MG63 (cell line): ENCODE measurements at regions not wholly inside any gene's neighbourhood (a gene's known extent, or its start where the extent isn't known, plus 50 kb on each side); places are given as distances from the start of the nearest gene placed in this dataset.

Experiments used
- DNase-seq: peaks from one replicate; pipeline ENCODE4 v3.0.0-alpha.2; 2020
- H3K27me3 ChIP-seq: fragments of 250-450 bp; sonication (Bioruptor Pico); 2 replicates; pipeline ENCODE4 v1.5.1; 2020; ENCODE audit warnings: mild to moderate bottlenecking, moderate library complexity
- H3K36me3 ChIP-seq: fragments of 250-450 bp; sonication (Bioruptor Pico); 2 replicates; pipeline ENCODE4 v1.5.1; 2020; ENCODE audit warnings: mild to moderate bottlenecking, moderate library complexity
- H3K4me3 ChIP-seq: fragments of 250-450 bp; sonication (Bioruptor Pico); 2 replicates; pipeline ENCODE4 v1.5.1; 2020; ENCODE audit warnings: mild to moderate bottlenecking, moderate library complexity
- H3K9me3 ChIP-seq: fragments of 250-450 bp; sonication (Bioruptor Pico); 2 replicates; pipeline ENCODE4 v1.5.1; 2020; ENCODE audit warnings: mild to moderate bottlenecking, moderate library complexity

DNA sequence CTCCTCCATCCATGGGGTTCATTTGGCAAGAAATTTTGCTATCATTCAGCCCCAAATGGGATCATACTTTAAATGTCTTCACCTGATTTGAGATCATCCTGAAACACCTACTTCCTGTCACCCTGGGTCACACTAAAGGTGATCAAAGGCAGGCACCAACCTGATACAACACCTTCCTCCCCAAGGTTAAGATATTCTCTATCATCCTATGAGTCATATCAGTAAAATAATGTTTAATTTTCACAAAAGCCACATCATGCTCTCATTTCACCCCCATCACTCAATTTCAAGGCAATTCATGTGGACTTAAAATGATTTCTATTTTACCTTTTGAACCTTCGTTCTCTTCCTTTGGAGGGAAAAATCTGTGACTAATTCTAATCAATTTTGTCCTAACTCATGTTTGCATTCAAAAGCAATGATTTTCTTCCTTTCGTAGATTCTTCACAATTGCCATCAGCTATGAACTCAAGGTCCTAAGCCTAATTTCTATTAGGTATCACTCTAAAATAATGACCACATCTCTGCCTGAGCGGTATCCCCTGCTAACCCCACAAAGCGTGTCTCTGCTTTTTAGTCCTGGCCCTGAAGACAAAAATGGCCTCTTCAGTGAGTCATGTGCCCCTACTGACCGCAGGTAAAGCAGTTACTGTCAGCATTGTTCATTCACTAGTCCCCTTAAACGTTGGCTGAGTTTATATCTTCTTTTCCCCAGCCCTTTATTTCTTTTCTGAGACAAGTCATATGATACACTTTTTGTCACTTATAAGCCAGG is 139.0 kb downstream of the SPRY2 start:
- Histone ChIP-seq H3K4me3 (no peak overlapping the region), H3K36me3 (no peaks in the 10 kb centered on the region), H3K27me3 (no peaks in the 10 kb centered on the region), H3K9me3 (no peaks in the 10 kb centered on the region)
- no peak for DNase-seq

- no peak for DNase-seq
- no peaks in the 10 kb centered on the region for H3K27me3 ChIP-seq
- H3K9me3 ChIP-seq = no peaks in the 10 kb centered on the region
- H3K36me3 ChIP-seq = no peaks in the 10 kb centered on the region
- no peak overlapping the region for H3K4me3 ChIP-seq
Observed at GRCh38 chr13:80199585-80200292, 141.2 kb downstream of the SPRY2 start.

- H3K4me3 ChIP-seq = no peak overlapping the region
- no peaks in the 10 kb centered on the region for H3K36me3 ChIP-seq
- H3K9me3 ChIP-seq = no peaks in the 10 kb centered on the region
- H3K27me3 ChIP-seq = no peaks in the 10 kb centered on the region
- DNase-seq = no peak
Observed at GRCh38 chr13:80199067-80199466, 141.9 kb downstream of the SPRY2 start.

- H3K36me3 ChIP-seq = no peaks in the 10 kb centered on the region
- no peak for DNase-seq
- no peaks in the 10 kb centered on the region for H3K27me3 ChIP-seq
- H3K4me3 ChIP-seq = no peak overlapping the region
- no peaks in the 10 kb centered on the region for H3K9me3 ChIP-seq
Observed at GRCh38 chr13:80196756-80197155, 144.2 kb downstream of the SPRY2 start.

DNA sequence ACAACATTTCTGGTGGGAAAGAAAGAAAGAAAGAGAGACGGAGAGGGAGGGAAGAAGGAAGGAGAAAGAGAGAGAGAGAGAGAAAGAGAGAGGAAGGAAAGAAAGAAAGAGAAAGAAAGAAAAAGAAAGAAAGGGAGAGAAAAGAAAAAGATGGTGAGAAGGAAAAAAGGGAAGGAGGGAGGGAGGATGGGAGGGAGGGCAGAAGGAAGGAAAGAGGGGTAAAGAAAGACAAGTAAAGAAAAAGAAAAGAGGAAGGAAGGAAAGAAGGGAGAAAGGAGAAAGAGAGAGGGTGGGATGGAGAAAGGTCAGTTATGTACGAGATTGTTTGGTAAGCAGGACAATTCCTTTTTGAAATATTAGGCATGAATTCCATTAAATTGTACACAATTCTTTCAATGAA is 145.3 kb downstream of the SPRY2 start:
- no peaks in the 10 kb centered on the region for H3K9me3 ChIP-seq
- no peaks in the 10 kb centered on the region for H3K36me3 ChIP-seq
- DNase-seq = no peak
- no peaks in the 10 kb centered on the region for H3K27me3 ChIP-seq
- no peak overlapping the region for H3K4me3 ChIP-seq

GRCh38 chr13:80189889-80190597 is 150.9 kb downstream of the SPRY2 start:
- no peak for DNase-seq

GRCh38 chr13:80180740-80181355 is 160.1 kb downstream of the SPRY2 start:
- H3K9me3 ChIP-seq = no peaks in the 10 kb centered on the region
- DNase-seq = no peak
- H3K36me3 ChIP-seq = no peaks in the 10 kb centered on the region
- no peak overlapping the region for H3K4me3 ChIP-seq
- H3K27me3 ChIP-seq = no peaks in the 10 kb centered on the region

More at GRCh38 chr13:80189889-80190597, 150.9 kb downstream of the SPRY2 start:
- Histone ChIP-seq H3K27me3 (no peaks in the 10 kb centered on the region), H3K36me3 (no peaks in the 10 kb centered on the region), H3K4me3 (no peak overlapping the region), H3K9me3 (no peaks in the 10 kb centered on the region)

DNA sequence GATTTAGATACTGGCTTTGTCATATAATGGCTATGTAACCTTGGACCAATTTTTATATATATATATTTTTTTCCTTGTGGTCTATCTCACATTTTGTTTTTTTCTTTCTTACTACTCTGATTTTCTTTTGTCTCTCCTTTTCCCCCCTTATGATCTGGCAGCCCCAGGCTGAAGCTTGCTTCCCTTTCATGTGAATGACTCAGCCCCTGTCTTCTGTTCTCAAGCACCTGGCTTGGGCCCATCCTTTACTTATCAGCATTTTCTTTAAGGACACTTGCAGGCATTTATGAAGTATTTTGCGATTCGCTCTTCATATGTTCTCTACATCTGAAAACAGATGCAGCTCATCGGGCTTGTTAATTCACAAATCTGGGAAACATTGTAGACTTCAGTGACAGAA is 163.6 kb downstream of the SPRY2 start:
- no peak for DNase-seq
- Histone ChIP-seq H3K27me3 (no peaks in the 10 kb centered on the region), H3K9me3 (no peaks in the 10 kb centered on the region), H3K36me3 (no peaks in the 10 kb centered on the region), H3K4me3 (no peak overlapping the region)

DNA sequence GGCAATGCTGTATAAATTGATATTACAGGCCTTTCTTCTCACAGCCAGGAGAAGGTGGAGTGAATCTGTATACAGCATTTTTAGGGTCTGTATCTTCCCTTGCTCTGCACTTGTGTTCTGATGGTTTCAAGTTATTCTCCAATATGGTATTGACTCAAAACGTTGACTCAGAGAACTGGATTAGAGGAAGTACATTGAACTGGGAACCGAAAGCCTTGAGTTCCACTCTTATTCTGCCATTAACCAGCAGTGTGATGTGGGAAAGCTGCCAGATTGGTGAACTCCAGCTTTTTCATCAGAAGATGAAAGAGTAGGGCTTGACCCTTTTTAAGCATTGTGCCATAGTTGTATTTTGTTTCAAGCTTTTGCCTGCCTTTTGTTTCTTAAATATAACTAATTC is 167.7 kb downstream of the SPRY2 start:
- Histone ChIP-seq H3K27me3 (no peaks in the 10 kb centered on the region), H3K4me3 (no peak overlapping the region), H3K36me3 (no peaks in the 10 kb centered on the region), H3K9me3 (no peaks in the 10 kb centered on the region)
- no peak for DNase-seq

DNA sequence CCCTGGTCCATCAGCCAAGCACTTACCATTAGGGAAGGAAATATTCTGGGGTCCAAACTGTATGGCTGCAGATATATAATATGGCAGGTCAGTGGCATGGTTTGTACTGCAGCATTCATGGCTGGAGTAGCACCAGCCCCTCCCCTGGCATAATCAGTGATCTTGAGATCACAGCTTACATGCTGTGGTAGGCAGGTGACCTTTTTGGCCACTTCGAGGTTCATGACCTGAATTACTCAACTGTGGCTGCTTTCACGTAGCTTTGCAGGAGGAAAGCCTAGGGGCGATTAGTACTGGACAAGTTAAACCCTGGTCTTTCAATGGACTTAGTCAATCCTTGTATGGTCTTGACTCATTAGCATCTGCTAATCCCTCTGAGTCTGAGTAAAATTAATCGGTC is 169.8 kb downstream of the SPRY2 start:
- no peak for DNase-seq
- Histone ChIP-seq H3K9me3 (no peaks in the 10 kb centered on the region), H3K36me3 (no peaks in the 10 kb centered on the region), H3K27me3 (no peaks in the 10 kb centered on the region), H3K4me3 (no peak overlapping the region)

GRCh38 chr13:80168089-80168850 is 172.7 kb downstream of the SPRY2 start:
- DNase-seq = no peak
- no peak overlapping the region for H3K4me3 ChIP-seq

GRCh38 chr13:80166352-80166751 is 174.6 kb downstream of the SPRY2 start:
- H3K36me3 ChIP-seq = no peaks in the 10 kb centered on the region
- no peaks in the 10 kb centered on the region for H3K9me3 ChIP-seq
- no peak overlapping the region for H3K4me3 ChIP-seq
- H3K27me3 ChIP-seq = no peaks in the 10 kb centered on the region
- DNase-seq = no peak

More at GRCh38 chr13:80168089-80168850, 172.7 kb downstream of the SPRY2 start:
- Histone ChIP-seq H3K9me3 (no peaks in the 10 kb centered on the region), H3K27me3 (no peaks in the 10 kb centered on the region), H3K36me3 (no peaks in the 10 kb centered on the region)

- H3K36me3 ChIP-seq = no peaks in the 10 kb centered on the region
- H3K9me3 ChIP-seq = no peaks in the 10 kb centered on the region
- DNase-seq = no peak
- H3K27me3 ChIP-seq = no peaks in the 10 kb centered on the region
- H3K4me3 ChIP-seq = no peak overlapping the region
Observed at GRCh38 chr13:80164462-80164861, 176.5 kb downstream of the SPRY2 start.

DNA sequence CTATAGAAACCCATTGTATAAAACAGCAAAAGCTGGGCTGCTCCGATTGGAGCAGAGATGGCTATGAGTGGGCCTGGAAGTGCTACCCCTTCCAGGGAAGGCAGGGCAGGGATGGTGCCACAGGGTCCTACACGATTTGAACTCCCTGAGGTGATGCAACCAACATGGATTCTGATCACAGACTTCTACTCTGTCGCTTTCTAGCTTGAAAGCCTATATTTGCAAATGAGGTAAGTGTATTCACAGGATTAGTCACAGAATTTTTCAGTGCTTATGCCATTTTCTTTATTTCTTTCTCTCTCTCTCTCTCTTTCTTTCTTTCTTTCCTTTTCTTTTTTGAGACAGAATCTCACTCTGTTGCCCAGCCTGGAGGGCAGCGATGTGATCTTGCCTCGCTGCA is 179.0 kb downstream of the SPRY2 start:
- Histone ChIP-seq H3K4me3 (no peak overlapping the region), H3K9me3 (no peaks in the 10 kb centered on the region), H3K36me3 (no peaks in the 10 kb centered on the region), H3K27me3 (no peaks in the 10 kb centered on the region)
- DNase-seq = no peak

- H3K36me3 ChIP-seq = no peaks in the 10 kb centered on the region
- H3K4me3 ChIP-seq = no peak overlapping the region
Observed at GRCh38 chr13:80161219-80161618, 179.7 kb downstream of the SPRY2 start.

DNA sequence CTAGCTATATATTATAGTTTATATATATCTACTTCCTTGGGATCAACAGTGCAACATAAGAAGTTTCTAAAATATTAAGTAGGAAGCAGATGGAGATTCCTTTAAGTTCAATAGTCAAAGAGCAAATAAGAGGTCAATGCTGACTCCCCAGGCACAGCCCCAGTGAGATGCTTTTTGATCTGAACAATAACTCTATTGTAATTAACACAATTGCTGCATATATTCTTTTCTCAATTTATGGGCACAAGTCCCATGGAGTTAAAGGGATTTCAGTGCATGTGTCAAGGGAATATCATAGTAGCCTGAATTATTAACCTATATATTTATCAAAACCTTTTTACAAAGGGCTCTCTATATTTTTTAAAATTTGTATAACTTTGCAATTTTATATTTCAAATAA is 180.8 kb downstream of the SPRY2 start:
- Histone ChIP-seq H3K27me3 (no peaks in the 10 kb centered on the region), H3K9me3 (no peaks in the 10 kb centered on the region), H3K4me3 (no peak overlapping the region), H3K36me3 (no peaks in the 10 kb centered on the region)
- DNase-seq = no peak

More at GRCh38 chr13:80161219-80161618, 179.7 kb downstream of the SPRY2 start:
- Histone ChIP-seq H3K27me3 (no peaks in the 10 kb centered on the region), H3K9me3 (no peaks in the 10 kb centered on the region)
- no peak for DNase-seq
